Thyroid gland (tissue), 4 donors: ENCODE measurements at regions not wholly inside any gene's neighbourhood (a gene's known extent, or its start where the extent isn't known, plus 50 kb on each side); places are given as distances from the start of the nearest gene placed in this dataset.

Experiments used
- POLR2A ChIP-seq, 2 donors: fragments of 450-650 bp; IDR thresholded peaks; one replicate each; pipeline ENCODE4 v1.6.1; 2017; ENCODE audit warnings: antibody characterized with exemption in 2 of 2, mild to moderate bottlenecking in 2 of 2, moderate library complexity in 1 of 2
- TF ChIP-seq, protein P1 (sequence below), 6 experiments: fragments of 200-600 bp in 3 of 6; fragments of 450-650 bp in 3 of 6; sonication (generic) in 3 of 6; IDR thresholded peaks; one replicate each; pipeline ENCODE4 v1.5.1; 2016 to 2019; ENCODE audit warnings: antibody characterized with exemption in 6 of 6, mild to moderate bottlenecking in 2 of 6, inconsistent platforms in 1 of 6, moderate library complexity in 1 of 6

DNA sequence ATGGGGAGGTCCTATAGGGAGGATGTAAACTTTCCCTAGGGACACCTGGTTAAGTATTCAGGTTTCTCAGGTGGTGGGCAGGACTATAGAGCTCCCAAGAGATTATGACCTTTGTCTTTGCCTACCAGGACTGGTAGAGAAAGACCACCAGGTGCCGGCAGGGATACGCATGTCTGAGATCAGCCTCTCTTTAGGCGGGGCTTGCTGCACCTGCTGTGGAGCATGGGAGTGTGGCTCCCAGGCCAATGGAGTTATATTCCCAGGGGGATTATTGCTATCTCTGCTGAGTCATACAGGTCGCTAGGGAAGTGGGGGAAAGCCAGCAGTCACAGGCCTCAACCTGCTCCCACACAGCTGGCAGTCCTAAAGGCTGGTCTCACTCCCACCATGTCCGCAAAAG, 280.5 kb upstream of the MMS22L start:
- TF ChIP-seq, protein P1, sequence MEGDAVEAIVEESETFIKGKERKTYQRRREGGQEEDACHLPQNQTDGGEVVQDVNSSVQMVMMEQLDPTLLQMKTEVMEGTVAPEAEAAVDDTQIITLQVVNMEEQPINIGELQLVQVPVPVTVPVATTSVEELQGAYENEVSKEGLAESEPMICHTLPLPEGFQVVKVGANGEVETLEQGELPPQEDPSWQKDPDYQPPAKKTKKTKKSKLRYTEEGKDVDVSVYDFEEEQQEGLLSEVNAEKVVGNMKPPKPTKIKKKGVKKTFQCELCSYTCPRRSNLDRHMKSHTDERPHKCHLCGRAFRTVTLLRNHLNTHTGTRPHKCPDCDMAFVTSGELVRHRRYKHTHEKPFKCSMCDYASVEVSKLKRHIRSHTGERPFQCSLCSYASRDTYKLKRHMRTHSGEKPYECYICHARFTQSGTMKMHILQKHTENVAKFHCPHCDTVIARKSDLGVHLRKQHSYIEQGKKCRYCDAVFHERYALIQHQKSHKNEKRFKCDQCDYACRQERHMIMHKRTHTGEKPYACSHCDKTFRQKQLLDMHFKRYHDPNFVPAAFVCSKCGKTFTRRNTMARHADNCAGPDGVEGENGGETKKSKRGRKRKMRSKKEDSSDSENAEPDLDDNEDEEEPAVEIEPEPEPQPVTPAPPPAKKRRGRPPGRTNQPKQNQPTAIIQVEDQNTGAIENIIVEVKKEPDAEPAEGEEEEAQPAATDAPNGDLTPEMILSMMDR (IDR thresholded peaks at IDR 0.05), result no peak
- TF ChIP-seq POLR2A (IDR thresholded peaks at IDR 0.05), result no peak
